ENCODE measurements at regions not wholly inside any gene's neighbourhood (a gene's known extent, or its start where the extent isn't known, plus 50 kb on each side); places are given as distances from the start of the nearest gene placed in this dataset.
A peak's percentile ranks its signal among the peaks of the same experiment; 100 is the strongest.
"Not testable (repeated sequence)": the region's sequence is repeated elsewhere in the genome, so short reads cannot be mapped to it uniquely, and the experiment has no call there.

- H3K27ac ChIP-seq (ENCODE audit: poor library complexity, severe bottlenecking): no peak overlapping the region
- H3K4me1 ChIP-seq (ENCODE audit: insufficient read depth, poor library complexity, severe bottlenecking): no peaks in the 10 kb centered on the region
- TF ChIP-seq CTCF (IDR thresholded peaks at IDR 0.05; ENCODE audit: poor library complexity, severe bottlenecking): no peak
- H3K27me3 ChIP-seq (ENCODE audit: insufficient read depth, poor library complexity, severe bottlenecking): no peaks in the 10 kb centered on the region
- DNase-seq (ENCODE audit: low spot score): no peak
- H3K9me3 ChIP-seq (ENCODE audit: severe bottlenecking): no peaks in the 10 kb centered on the region
- peak; percentile 90 for ATAC-seq (ENCODE audit: low read depth)
- H3K4me3 ChIP-seq (ENCODE audit: severe bottlenecking): no peak overlapping the region
- H3K36me3 ChIP-seq (ENCODE audit: low read depth): no peaks in the 10 kb centered on the region
Observed at GRCh38 chr14:101687756-101688546, 73.6 kb upstream of the PPP2R5C start.

- no peak for ATAC-seq (ENCODE audit: low read depth)
- no peaks in the 10 kb centered on the region for H3K36me3 ChIP-seq (ENCODE audit: low read depth)
- no peaks in the 10 kb centered on the region for H3K4me1 ChIP-seq (ENCODE audit: insufficient read depth, poor library complexity, severe bottlenecking)
- H3K27ac ChIP-seq (ENCODE audit: poor library complexity, severe bottlenecking): no peak overlapping the region
- no peak for TF ChIP-seq CTCF (IDR thresholded peaks at IDR 0.05; ENCODE audit: poor library complexity, severe bottlenecking)
- no peaks in the 10 kb centered on the region for H3K27me3 ChIP-seq (ENCODE audit: insufficient read depth, poor library complexity, severe bottlenecking)
- H3K9me3 ChIP-seq (ENCODE audit: severe bottlenecking): no peaks in the 10 kb centered on the region
- H3K4me3 ChIP-seq (ENCODE audit: severe bottlenecking): no peak overlapping the region
- DNase-seq (ENCODE audit: low spot score): peak; percentile 68
Observed at GRCh38 chr14:101689039-101689501, 72.4 kb upstream of the PPP2R5C start.

DNA sequence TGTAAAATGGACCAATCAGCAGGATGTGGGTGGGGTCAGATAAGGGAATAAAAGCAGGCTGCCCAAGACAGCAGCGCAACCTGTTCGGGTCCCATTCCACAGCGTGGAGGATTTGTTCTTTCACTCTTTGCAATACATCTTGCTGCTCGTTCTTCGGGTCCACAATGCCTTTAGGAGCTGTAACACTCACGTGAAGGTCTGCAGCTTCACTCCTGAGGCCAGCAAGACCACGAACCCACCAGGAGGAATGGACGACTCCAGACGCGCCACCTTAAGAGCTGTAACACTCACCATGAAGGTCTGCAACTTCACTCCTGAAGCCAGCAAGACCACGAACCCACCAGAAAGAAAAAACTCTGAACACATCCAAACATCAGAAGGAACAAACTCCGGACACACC lies 71.5 kb upstream of the PPP2R5C start:
- not testable (repeated sequence) for H3K9me3 ChIP-seq (ENCODE audit: severe bottlenecking); H3K4me3 ChIP-seq (ENCODE audit: severe bottlenecking); H3K4me1 ChIP-seq (ENCODE audit: insufficient read depth, poor library complexity, severe bottlenecking); H3K27ac ChIP-seq (ENCODE audit: poor library complexity, severe bottlenecking); H3K27me3 ChIP-seq (ENCODE audit: insufficient read depth, poor library complexity, severe bottlenecking); ATAC-seq (ENCODE audit: low read depth); DNase-seq (ENCODE audit: low spot score); H3K36me3 ChIP-seq (ENCODE audit: low read depth)

DNA sequence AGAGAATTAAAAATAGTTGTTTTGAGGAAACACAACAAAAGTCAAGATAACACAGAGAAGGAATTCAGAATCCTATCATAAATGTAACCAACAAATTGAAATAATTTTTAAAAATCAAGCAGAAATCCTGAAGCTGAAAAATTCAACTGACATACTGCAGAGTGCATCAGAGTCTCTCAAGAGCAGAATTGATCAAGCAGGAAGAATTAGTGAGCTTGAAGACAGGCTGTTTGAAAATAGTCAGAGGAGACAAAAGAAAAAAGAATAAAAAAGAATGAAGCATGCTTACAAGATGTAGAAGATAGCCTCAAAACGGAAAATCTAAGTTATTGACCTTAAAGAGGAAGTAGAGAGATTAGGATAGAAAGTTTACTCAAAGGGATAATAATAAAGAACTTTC lies 65.8 kb upstream of the PPP2R5C start:
- ATAC-seq (ENCODE audit: low read depth): no peak

DNA sequence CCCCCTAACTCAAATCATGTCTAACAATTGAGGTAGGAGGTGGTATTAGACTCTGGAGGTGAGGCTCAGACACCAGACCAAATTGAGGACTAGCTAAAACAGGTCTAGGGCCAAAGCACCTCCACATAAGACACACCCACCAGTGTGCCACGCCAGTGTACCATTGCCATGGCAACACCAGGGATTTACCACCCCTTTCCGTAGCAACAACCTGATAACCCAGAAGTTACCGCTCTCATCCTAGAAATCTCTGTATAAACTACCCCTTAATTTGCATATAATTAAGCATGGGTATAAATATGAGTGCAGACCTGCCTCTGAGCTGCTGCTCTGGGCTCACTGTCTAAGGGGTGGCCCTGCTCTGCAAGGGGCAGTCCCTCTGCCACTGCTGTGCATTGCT lies 57.4 kb upstream of the PPP2R5C start:
- no peak overlapping the region for H3K27ac ChIP-seq (ENCODE audit: poor library complexity, severe bottlenecking)
- H3K4me3 ChIP-seq (ENCODE audit: severe bottlenecking): no peak overlapping the region
- H3K9me3 ChIP-seq (ENCODE audit: severe bottlenecking): no peaks in the 10 kb centered on the region
- TF ChIP-seq CTCF (IDR thresholded peaks at IDR 0.05; ENCODE audit: poor library complexity, severe bottlenecking): no peak
- ATAC-seq (ENCODE audit: low read depth) (no peak), DNase-seq (ENCODE audit: low spot score) (peak; percentile 40)
- peaks cover 4% of the 10 kb centered on the region for H3K27me3 ChIP-seq (ENCODE audit: insufficient read depth, poor library complexity, severe bottlenecking)
- H3K36me3 ChIP-seq (ENCODE audit: low read depth): no peaks in the 10 kb centered on the region
- peaks cover 4% of the 10 kb centered on the region for H3K4me1 ChIP-seq (ENCODE audit: insufficient read depth, poor library complexity, severe bottlenecking)

More for the DNA sequence above, 65.8 kb upstream of the PPP2R5C start:
- no peak overlapping the region for H3K4me3 ChIP-seq (ENCODE audit: severe bottlenecking)
- no peak for DNase-seq (ENCODE audit: low spot score)
- H3K27me3 ChIP-seq (ENCODE audit: insufficient read depth, poor library complexity, severe bottlenecking): peaks cover 23% of the 10 kb centered on the region
- H3K27ac ChIP-seq (ENCODE audit: poor library complexity, severe bottlenecking): no peak overlapping the region
- H3K36me3 ChIP-seq (ENCODE audit: low read depth): no peaks in the 10 kb centered on the region
- TF ChIP-seq CTCF (IDR thresholded peaks at IDR 0.05; ENCODE audit: poor library complexity, severe bottlenecking): no peak
- no peaks in the 10 kb centered on the region for H3K4me1 ChIP-seq (ENCODE audit: insufficient read depth, poor library complexity, severe bottlenecking)
- peaks cover 4% of the 10 kb centered on the region for H3K9me3 ChIP-seq (ENCODE audit: severe bottlenecking)

Data from RWPE2 (cell line).